ENCODE measurements at regions not wholly inside any gene's neighbourhood (a gene's known extent, or its start where the extent isn't known, plus 50 kb on each side); places are given as distances from the start of the nearest gene placed in this dataset.

DNA sequence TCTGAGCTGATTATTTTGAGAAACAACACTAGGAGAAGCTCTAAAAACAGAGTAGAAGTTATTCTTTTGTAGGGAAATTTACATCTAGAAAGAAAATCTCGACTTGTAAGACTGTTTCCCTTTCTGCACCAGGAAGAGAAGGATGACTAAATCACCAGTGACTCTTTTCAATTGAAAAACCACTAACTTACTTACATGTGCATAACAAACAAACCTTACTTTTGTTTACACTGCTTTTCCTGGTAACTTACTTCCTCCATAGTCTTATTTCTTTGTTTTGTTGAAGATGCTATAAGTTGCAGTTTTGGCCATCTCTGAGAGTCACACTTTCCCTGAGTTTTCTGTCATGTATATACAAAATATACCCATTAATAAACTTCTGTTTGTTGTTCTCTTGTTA lies 293.6 kb upstream of the FAT4 start:
- TF ChIP-seq, protein P1, sequence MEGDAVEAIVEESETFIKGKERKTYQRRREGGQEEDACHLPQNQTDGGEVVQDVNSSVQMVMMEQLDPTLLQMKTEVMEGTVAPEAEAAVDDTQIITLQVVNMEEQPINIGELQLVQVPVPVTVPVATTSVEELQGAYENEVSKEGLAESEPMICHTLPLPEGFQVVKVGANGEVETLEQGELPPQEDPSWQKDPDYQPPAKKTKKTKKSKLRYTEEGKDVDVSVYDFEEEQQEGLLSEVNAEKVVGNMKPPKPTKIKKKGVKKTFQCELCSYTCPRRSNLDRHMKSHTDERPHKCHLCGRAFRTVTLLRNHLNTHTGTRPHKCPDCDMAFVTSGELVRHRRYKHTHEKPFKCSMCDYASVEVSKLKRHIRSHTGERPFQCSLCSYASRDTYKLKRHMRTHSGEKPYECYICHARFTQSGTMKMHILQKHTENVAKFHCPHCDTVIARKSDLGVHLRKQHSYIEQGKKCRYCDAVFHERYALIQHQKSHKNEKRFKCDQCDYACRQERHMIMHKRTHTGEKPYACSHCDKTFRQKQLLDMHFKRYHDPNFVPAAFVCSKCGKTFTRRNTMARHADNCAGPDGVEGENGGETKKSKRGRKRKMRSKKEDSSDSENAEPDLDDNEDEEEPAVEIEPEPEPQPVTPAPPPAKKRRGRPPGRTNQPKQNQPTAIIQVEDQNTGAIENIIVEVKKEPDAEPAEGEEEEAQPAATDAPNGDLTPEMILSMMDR (IDR thresholded peaks at IDR 0.05): no peak
- no peak for TF ChIP-seq POLR2A (IDR thresholded peaks at IDR 0.05)
- WGBS, 2 donors: 69 to 71% methylated on average over 1 of the region's 1 CpG
- no peak overlapping the region for H3K4me3 ChIP-seq
- H3K36me3 ChIP-seq (ENCODE audit: low read depth, missing control alignments): no peaks in the 10 kb centered on the region
- no peaks in the 10 kb centered on the region for H3K9me3 ChIP-seq
- no peaks in the 10 kb centered on the region for H3K27me3 ChIP-seq
- intact Hi-C loops (cut with DNase I; ENCODE audit: low total_unique reads): no loop called here
- H3K27ac ChIP-seq: no peak overlapping the region
- DNase-seq: no peak
- H3K4me1 ChIP-seq: no peaks in the 10 kb centered on the region

- Histone ChIP-seq H3K4me1 (no peaks in the 10 kb centered on the region), H3K4me3 (no peak overlapping the region), H3K27ac (no peak overlapping the region), H3K36me3 (ENCODE audit: low read depth, missing control alignments) (no peaks in the 10 kb centered on the region), H3K9me3 (no peaks in the 10 kb centered on the region), H3K27me3 (no peaks in the 10 kb centered on the region)
- TF ChIP-seq, protein P1 (IDR thresholded peaks at IDR 0.05): no peak
- no peak for TF ChIP-seq POLR2A (IDR thresholded peaks at IDR 0.05)
- intact Hi-C loops (cut with DNase I; ENCODE audit: low total_unique reads): no loop called here
- WGBS, 2 donors: 61 to 84% methylated on average over 2 of the region's 2 CpGs
- no peak for DNase-seq
These were observed 294.4 kb upstream of the FAT4 start for GRCh38 chr4:125020089-125021034.

DNA sequence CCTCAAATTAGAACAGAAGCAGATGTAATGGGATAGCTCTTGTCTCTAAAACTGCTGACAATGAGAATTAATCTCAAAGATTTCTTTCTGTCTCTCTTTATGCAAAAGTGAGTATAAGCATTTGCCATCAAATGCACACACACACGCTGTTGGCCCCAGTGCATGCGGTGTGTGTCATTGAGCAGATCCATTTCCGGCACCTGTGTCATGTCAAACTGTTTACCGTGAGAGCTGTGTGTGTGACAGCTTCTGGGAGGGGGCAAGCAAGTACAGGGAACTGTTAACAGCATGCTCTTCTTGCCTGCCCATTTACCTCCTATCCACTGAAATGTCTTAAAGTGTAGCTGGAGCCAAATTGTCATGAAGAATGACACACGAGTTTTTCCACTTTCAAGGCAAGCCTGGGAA lies 297.9 kb upstream of the FAT4 start:
- Histone ChIP-seq H3K27me3 (no peaks in the 10 kb centered on the region), H3K4me3 (no peak overlapping the region), H3K4me1 (no peaks in the 10 kb centered on the region), H3K9me3 (no peaks in the 10 kb centered on the region), H3K27ac (no peak overlapping the region), H3K36me3 (ENCODE audit: low read depth, missing control alignments) (no peaks in the 10 kb centered on the region)
- WGBS, 2 donors: 77 to 85% methylated on average over 5 of the region's 5 CpGs
- TF ChIP-seq, protein P1 (IDR thresholded peaks at IDR 0.05): no peak
- no peak for TF ChIP-seq POLR2A (IDR thresholded peaks at IDR 0.05)
- no peak for DNase-seq
- intact Hi-C loops (cut with DNase I; ENCODE audit: low total_unique reads): no loop called here

DNA sequence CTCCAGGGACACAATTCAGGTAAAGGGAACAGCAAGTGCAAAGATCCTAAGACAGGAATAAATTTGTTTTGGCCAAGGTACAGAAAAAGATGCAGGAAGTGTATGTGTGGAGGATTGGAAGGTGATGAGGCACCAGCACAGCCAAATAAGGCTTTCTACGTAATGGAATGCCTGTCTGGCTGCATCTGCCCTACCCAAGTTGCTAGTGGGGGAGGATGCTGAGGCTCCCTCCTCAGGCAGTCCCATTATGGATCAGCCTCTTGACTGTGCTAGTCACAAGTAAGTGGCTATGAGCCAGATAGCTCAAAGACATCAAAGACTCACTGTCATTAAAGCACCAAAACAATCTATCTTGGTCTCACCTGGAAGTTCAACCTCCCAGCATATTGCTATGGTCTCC lies 300.9 kb upstream of the FAT4 start:
- TF ChIP-seq POLR2A (IDR thresholded peaks at IDR 0.05): no peak
- TF ChIP-seq, protein P1 (IDR thresholded peaks at IDR 0.05): no peak
- H3K27me3 ChIP-seq: no peaks in the 10 kb centered on the region
- H3K27ac ChIP-seq: no peak overlapping the region
- H3K4me3 ChIP-seq: no peak overlapping the region
- no peaks in the 10 kb centered on the region for H3K36me3 ChIP-seq (ENCODE audit: low read depth, missing control alignments)
- intact Hi-C loops (cut with DNase I; ENCODE audit: low total_unique reads): no loop called here
- H3K4me1 ChIP-seq: no peaks in the 10 kb centered on the region
- DNase-seq: no peak
- H3K9me3 ChIP-seq: no peaks in the 10 kb centered on the region
- 72 to 78% methylated on average over 1 of the region's 1 CpG for WGBS, 2 donors

DNA sequence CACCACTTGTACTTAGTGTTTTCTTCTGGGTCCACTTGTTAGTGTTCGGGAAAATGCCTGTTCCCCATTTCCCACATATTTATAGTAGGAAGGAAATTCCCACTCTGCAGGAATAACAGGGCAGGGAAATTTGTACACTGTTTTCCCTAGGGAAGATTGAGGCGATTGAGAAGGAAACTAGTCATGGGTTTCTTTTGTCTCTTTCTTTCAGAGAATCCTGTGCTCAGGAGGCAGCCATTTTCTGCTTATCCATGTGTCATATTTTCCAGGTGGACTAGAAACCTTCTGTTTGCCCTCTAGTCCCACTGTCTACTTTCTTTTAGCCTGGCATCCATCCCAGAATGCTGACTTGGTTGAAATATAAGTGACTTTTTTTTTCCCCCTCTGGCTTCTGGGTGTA lies 299.1 kb upstream of the ANKRD50 start:
- no peak for DNase-seq
- no peaks in the 10 kb centered on the region for H3K4me1 ChIP-seq
- no peaks in the 10 kb centered on the region for H3K9me3 ChIP-seq
- intact Hi-C loops (cut with DNase I; ENCODE audit: low total_unique reads): no loop called here
- no peak overlapping the region for H3K4me3 ChIP-seq
- no peak overlapping the region for H3K27ac ChIP-seq
- H3K27me3 ChIP-seq: no peaks in the 10 kb centered on the region
- no peaks in the 10 kb centered on the region for H3K36me3 ChIP-seq (ENCODE audit: low read depth, missing control alignments)
- 72 to 83% methylated on average over 2 of the region's 2 CpGs for WGBS, 2 donors
- TF ChIP-seq, protein P1 (IDR thresholded peaks at IDR 0.05): no peak
- no peak for TF ChIP-seq POLR2A (IDR thresholded peaks at IDR 0.05)

Measured in testis (tissue), 2 donors.